ENCODE measurements at regions not wholly inside any gene's neighbourhood (a gene's known extent, or its start where the extent isn't known, plus 50 kb on each side); places are given as distances from the start of the nearest gene placed in this dataset.

GRCh38 chr7:81155654-81156373, 237.0 kb upstream of the SEMA3C start (continued):
- TF ChIP-seq HIC2 (CRISPR knock-in tag; IDR thresholded peaks at IDR 0.05; ENCODE audit: low read depth) (no peak), RAD51 (IDR thresholded peaks at IDR 0.05; ENCODE audit: borderline replicate concordance) (no peak), NR2F2 (IDR thresholded peaks at IDR 0.05; ENCODE audit: borderline replicate concordance, low read depth) (no peak; the same call in 1 of the 2 replicates), ZHX1 (CRISPR knock-in tag; IDR thresholded peaks at IDR 0.05; ENCODE audit: low read depth) (no peak; the same call in 1 of the 2 replicates), NCOR1 (IDR thresholded peaks at IDR 0.05; ENCODE audit: borderline replicate concordance, low read length) (peak; percentile 70; the same call in 1 of the 2 replicates), FOSL1 (CRISPR knock-in tag; IDR thresholded peaks at IDR 0.05; ENCODE audit: borderline replicate concordance) (no peak), ZNF230 (CRISPR knock-in tag; IDR thresholded peaks at IDR 0.05) (no peak), PHF21A (CRISPR knock-in tag; IDR thresholded peaks at IDR 0.05) (peak; percentile 36; the same call in 1 of the 2 replicates), DPF2 (CRISPR knock-in tag; IDR thresholded peaks at IDR 0.05; ENCODE audit: borderline replicate concordance, low read depth) (0 out of 2 replicates have a peak, but pooled peaks have one; percentile 22), SRSF9 (IDR thresholded peaks at IDR 0.05; ENCODE audit: borderline replicate concordance, insufficient read depth, low read depth, low read length, poor library complexity, severe bottlenecking) (no peak), ZNF704 (CRISPR knock-in tag; IDR thresholded peaks at IDR 0.05; ENCODE audit: borderline replicate concordance) (no peak), ZNF484 (CRISPR knock-in tag; IDR thresholded peaks at IDR 0.05; ENCODE audit: borderline replicate concordance, low read depth) (no peak), SIN3B (IDR thresholded peaks at IDR 0.05; ENCODE audit: low read length) (no peak), ZNF367 (CRISPR knock-in tag; IDR thresholded peaks at IDR 0.05; ENCODE audit: borderline replicate concordance) (no peak), SOX6 (IDR thresholded peaks at IDR 0.05) (no peak), SOX6 (CRISPR knock-in tag; IDR thresholded peaks at IDR 0.05) (peak; percentile 97), AHDC1 (CRISPR knock-in tag; IDR thresholded peaks at IDR 0.05; ENCODE audit: borderline replicate concordance) (peak; percentile 92), GFI1 (CRISPR knock-in tag; IDR thresholded peaks at IDR 0.05; ENCODE audit: borderline replicate concordance) (peak; percentile 48; the same call in 1 of the 2 replicates)

All from HepG2 (cell line).